Uterus (tissue), 2 donors: ENCODE measurements at regions not wholly inside any gene's neighbourhood (a gene's known extent, or its start where the extent isn't known, plus 50 kb on each side); places are given as distances from the start of the nearest gene placed in this dataset.

ENCODE experiments used
- POLR2A ChIP-seq, 2 donors: fragments of 450-650 bp; IDR thresholded peaks; one replicate each; pipeline ENCODE4 v1.6.1; 2016; ENCODE audit warnings: antibody characterized with exemption in 2 of 2, mild to moderate bottlenecking in 1 of 2, moderate library complexity in 1 of 2
- TF ChIP-seq, protein P1 (sequence below), 4 experiments: fragments of 200-600 bp in 2 of 4; fragments of 450-650 bp in 2 of 4; sonication (generic) in 2 of 4; IDR thresholded peaks; one replicate each; pipeline ENCODE4 v1.5.1; 2016 to 2019; ENCODE audit warnings: antibody characterized with exemption in 4 of 4, mild to moderate bottlenecking in 2 of 4, moderate library complexity in 1 of 4

- TF ChIP-seq, protein P1, sequence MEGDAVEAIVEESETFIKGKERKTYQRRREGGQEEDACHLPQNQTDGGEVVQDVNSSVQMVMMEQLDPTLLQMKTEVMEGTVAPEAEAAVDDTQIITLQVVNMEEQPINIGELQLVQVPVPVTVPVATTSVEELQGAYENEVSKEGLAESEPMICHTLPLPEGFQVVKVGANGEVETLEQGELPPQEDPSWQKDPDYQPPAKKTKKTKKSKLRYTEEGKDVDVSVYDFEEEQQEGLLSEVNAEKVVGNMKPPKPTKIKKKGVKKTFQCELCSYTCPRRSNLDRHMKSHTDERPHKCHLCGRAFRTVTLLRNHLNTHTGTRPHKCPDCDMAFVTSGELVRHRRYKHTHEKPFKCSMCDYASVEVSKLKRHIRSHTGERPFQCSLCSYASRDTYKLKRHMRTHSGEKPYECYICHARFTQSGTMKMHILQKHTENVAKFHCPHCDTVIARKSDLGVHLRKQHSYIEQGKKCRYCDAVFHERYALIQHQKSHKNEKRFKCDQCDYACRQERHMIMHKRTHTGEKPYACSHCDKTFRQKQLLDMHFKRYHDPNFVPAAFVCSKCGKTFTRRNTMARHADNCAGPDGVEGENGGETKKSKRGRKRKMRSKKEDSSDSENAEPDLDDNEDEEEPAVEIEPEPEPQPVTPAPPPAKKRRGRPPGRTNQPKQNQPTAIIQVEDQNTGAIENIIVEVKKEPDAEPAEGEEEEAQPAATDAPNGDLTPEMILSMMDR (IDR thresholded peaks at IDR 0.05): no peak
- TF ChIP-seq POLR2A (IDR thresholded peaks at IDR 0.05): no peak
Observed at GRCh38 chr5:44697025-44697424, 111.7 kb upstream of the MRPS30 start.
